ENCODE measurements at regions not wholly inside any gene's neighbourhood (a gene's known extent, or its start where the extent isn't known, plus 50 kb on each side); places are given as distances from the start of the nearest gene placed in this dataset.

DNA sequence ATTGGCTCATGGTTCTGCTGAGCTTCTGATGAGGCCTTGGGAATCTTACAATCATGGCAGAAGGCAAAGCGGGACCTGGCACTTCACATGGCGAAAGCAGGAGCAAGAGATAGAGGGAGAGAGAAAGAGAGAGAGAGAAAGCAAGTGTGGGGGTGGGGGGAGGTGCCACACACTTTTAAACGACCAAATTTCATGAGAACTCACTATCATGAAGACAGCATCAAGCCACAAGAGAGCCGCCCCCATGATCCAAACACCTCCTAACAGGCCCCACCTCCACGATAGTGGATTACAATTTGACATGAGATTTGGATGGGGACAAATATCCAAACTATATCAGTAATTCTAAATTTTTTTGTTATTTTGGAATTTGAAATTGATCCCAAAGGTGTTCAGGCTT, 553.9 kb downstream of the PRR16 start:
- no peaks in the 10 kb centered on the region for H3K9me3 ChIP-seq (ENCODE audit: insufficient read depth, low read depth)
- no peaks in the 10 kb centered on the region for H4K20me1 ChIP-seq (ENCODE audit: insufficient read depth)
- no peak overlapping the region for H2AFZ ChIP-seq
- H3K4me3 ChIP-seq, result no peak overlapping the region
- no peaks in the 10 kb centered on the region for H3K79me2 ChIP-seq (ENCODE audit: low read depth)
- H3K36me3 ChIP-seq (ENCODE audit: low read depth), result no peaks in the 10 kb centered on the region
- ChIA-PET CTCF (no interaction called here), POLR2A (ENCODE audit: unreplicated experiment) (no interaction called here)
- H3K9me2 ChIP-seq (ENCODE audit: insufficient read depth), result peaks cover 3% of the 10 kb centered on the region; the same call in 1 of the 2 replicates
- H3K27ac ChIP-seq, result no peak overlapping the region
- no peaks in the 10 kb centered on the region for H3K27me3 ChIP-seq (ENCODE audit: insufficient read depth, low read depth)
- intact Hi-C loops (cut with micrococcal nuclease; ENCODE audit: unreplicated experiment), result no loop called here
- no peaks in the 10 kb centered on the region for H3K4me1 ChIP-seq (replicated peaks; ENCODE audit: insufficient read depth)
- DNase-seq, result no peak
- no peak for TF ChIP-seq EZH2 (IDR thresholded peaks at IDR 0.05; ENCODE audit: low read depth)
- no peak for TF ChIP-seq CTCF (conservative IDR thresholded peaks at IDR 0.05)
- H3K4me2 ChIP-seq, result no peak overlapping the region
- H3F3A ChIP-seq (ENCODE audit: insufficient read depth, low read depth), result no peaks in the 10 kb centered on the region
- no TSS peak for BruUV-seq (replicated peaks)

DNA sequence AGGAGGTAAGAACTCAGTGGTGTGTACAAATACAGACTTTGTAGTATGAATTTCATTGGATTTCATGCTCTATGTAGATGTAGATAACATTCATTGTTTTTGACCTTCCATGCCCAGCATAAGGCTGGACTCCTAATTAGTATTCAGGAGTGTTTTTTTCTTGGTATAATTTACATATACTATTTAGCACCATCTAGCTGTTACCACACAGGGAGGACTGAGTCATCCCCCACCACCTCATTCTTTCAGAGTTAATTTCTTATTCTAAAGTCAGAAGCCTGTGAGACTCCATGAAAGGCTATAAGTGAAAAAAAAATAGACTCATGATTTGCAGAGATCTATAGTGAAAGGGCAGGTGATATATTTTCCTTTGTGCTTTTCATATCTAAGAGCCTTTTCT, 555.0 kb downstream of the PRR16 start:
- no peak overlapping the region for H2AFZ ChIP-seq
- no peak for TF ChIP-seq EZH2 (IDR thresholded peaks at IDR 0.05; ENCODE audit: low read depth)
- TF ChIP-seq CTCF (conservative IDR thresholded peaks at IDR 0.05), result no peak
- no peaks in the 10 kb centered on the region for H3K36me3 ChIP-seq (ENCODE audit: low read depth)
- H3K4me2 ChIP-seq, result no peak overlapping the region
- no peak overlapping the region for H3K27ac ChIP-seq
- no peaks in the 10 kb centered on the region for H3K79me2 ChIP-seq (ENCODE audit: low read depth)
- ChIA-PET POLR2A (ENCODE audit: unreplicated experiment) (no interaction called here), CTCF (no interaction called here)
- H3K9me2 ChIP-seq (ENCODE audit: insufficient read depth), result peaks cover 3% of the 10 kb centered on the region; the same call in 1 of the 2 replicates
- H4K20me1 ChIP-seq (ENCODE audit: insufficient read depth), result no peaks in the 10 kb centered on the region
- no peak overlapping the region for H3K4me3 ChIP-seq
- H3K9me3 ChIP-seq (ENCODE audit: insufficient read depth, low read depth), result no peaks in the 10 kb centered on the region
- no TSS peak for BruUV-seq (replicated peaks)
- intact Hi-C loops (cut with micrococcal nuclease; ENCODE audit: unreplicated experiment), result no loop called here
- no peaks in the 10 kb centered on the region for H3K27me3 ChIP-seq (ENCODE audit: insufficient read depth, low read depth)
- no peak for DNase-seq
- no peaks in the 10 kb centered on the region for H3F3A ChIP-seq (ENCODE audit: insufficient read depth, low read depth)
- no peaks in the 10 kb centered on the region for H3K4me1 ChIP-seq (replicated peaks; ENCODE audit: insufficient read depth)

DNA sequence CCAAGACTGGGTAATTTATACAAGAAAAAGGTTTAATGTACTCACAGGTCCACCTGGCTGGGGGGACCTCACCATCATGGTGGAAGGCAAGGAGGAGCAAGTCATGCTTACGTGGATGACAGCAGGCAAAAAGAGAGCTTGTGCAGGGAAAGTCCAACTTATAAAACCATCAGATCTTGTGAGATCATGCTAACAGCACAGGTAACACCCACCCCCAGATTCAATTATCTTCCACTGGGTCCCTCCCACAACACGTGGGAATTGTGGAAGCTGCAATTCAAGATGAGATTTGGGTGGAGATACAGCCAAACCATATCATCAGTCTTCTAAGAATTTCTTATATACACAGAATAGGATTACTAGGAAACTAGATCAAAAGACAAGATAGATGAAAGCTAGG, 555.6 kb downstream of the PRR16 start:
- no peak for DNase-seq
- no TSS peak for BruUV-seq (replicated peaks)
- no peaks in the 10 kb centered on the region for H3K79me2 ChIP-seq (ENCODE audit: low read depth)
- H2AFZ ChIP-seq, result no peak overlapping the region
- intact Hi-C loops (cut with micrococcal nuclease; ENCODE audit: unreplicated experiment), result no loop called here
- no peaks in the 10 kb centered on the region for H3K4me1 ChIP-seq (replicated peaks; ENCODE audit: insufficient read depth)
- ChIA-PET CTCF (no interaction called here), POLR2A (ENCODE audit: unreplicated experiment) (no interaction called here)
- no peaks in the 10 kb centered on the region for H3K36me3 ChIP-seq (ENCODE audit: low read depth)
- H3K4me3 ChIP-seq, result no peak overlapping the region
- H4K20me1 ChIP-seq (ENCODE audit: insufficient read depth), result no peaks in the 10 kb centered on the region
- peaks cover 3% of the 10 kb centered on the region; the same call in 1 of the 2 replicates for H3K9me2 ChIP-seq (ENCODE audit: insufficient read depth)
- H3F3A ChIP-seq (ENCODE audit: insufficient read depth, low read depth), result no peaks in the 10 kb centered on the region
- no peaks in the 10 kb centered on the region for H3K9me3 ChIP-seq (ENCODE audit: insufficient read depth, low read depth)
- H3K27ac ChIP-seq, result no peak overlapping the region
- TF ChIP-seq CTCF (conservative IDR thresholded peaks at IDR 0.05), result no peak
- TF ChIP-seq EZH2 (IDR thresholded peaks at IDR 0.05; ENCODE audit: low read depth), result no peak
- no peaks in the 10 kb centered on the region for H3K27me3 ChIP-seq (ENCODE audit: insufficient read depth, low read depth)
- no peak overlapping the region for H3K4me2 ChIP-seq
